ENCODE measurements at regions not wholly inside any gene's neighbourhood (a gene's known extent, or its start where the extent isn't known, plus 50 kb on each side); places are given as distances from the start of the nearest gene placed in this dataset.

GRCh38 chr9:29802454-29802853 lies 2229.2 kb upstream of the C9orf72 start:
- in situ Hi-C loops (cut with MboI; ENCODE audit: low sequenced_read_pairs): no loop called here
- H3K4me3 ChIP-seq: no peak overlapping the region
- H3K9me3 ChIP-seq: no peaks in the 10 kb centered on the region
- peaks cover 4% of the 10 kb centered on the region for H3K4me1 ChIP-seq
- H3K36me3 ChIP-seq (replicated peaks): no peaks in the 10 kb centered on the region
- no peak for DNase-seq (ENCODE audit: low spot score in 2 of 2)
- H3K27me3 ChIP-seq (ENCODE audit: low read depth): no peaks in the 10 kb centered on the region

DNA sequence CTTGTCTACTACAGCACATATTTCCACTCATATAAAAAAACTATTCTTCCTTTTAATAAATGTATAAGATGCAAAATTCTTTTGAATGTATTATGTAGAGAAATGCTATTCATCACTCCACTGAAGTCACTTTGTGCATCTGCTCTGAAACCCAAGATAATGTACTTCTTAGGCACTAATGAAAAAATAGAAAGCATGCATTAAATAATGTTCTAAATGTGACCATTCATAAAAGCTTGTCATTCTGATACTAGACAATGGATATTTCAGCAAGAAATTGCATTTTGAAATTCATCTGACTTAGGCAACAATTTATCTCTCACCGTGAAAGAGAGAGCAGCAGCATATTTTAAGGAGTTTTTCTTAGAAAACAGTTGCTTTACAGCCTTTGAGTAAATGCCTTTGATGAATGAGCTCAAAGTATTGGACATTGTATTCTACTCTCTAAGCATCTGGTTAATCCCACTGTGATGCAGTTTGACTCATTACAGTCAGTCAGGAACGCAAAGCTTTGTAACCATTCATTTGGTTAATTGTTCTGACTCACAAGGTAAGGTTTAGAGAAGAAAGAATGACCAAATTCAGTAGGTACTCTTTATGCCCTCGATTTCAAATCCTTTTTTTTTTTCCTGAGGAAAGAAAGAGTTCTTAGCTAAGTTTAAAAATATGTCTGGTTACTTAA lies 2233.8 kb upstream of the C9orf72 start:
- Histone ChIP-seq H3K36me3 (replicated peaks) (no peaks in the 10 kb centered on the region), H3K4me1 (peaks cover 9% of the 10 kb centered on the region), H3K9me3 (0 out of 2 replicates have a peak, but pooled peaks cover 4% of the 10 kb centered on the region), H3K4me3 (no peak overlapping the region), H3K27me3 (ENCODE audit: low read depth) (no peaks in the 10 kb centered on the region)
- peak in 1 of 2 experiments; percentile 73 for DNase-seq (ENCODE audit: low spot score in 2 of 2)
- in situ Hi-C loops (cut with MboI; ENCODE audit: low sequenced_read_pairs): no loop called here

GRCh38 chr9:29816954-29817703 lies 2243.8 kb upstream of the C9orf72 start:
- no peaks in the 10 kb centered on the region for H3K9me3 ChIP-seq
- H3K27me3 ChIP-seq (ENCODE audit: low read depth): no peaks in the 10 kb centered on the region
- H3K36me3 ChIP-seq (replicated peaks): no peaks in the 10 kb centered on the region
- H3K4me1 ChIP-seq: no peaks in the 10 kb centered on the region
- no peak for DNase-seq (ENCODE audit: low spot score in 2 of 2)
- no peak overlapping the region for H3K4me3 ChIP-seq
- in situ Hi-C loops (cut with MboI; ENCODE audit: low sequenced_read_pairs): no loop called here

DNA sequence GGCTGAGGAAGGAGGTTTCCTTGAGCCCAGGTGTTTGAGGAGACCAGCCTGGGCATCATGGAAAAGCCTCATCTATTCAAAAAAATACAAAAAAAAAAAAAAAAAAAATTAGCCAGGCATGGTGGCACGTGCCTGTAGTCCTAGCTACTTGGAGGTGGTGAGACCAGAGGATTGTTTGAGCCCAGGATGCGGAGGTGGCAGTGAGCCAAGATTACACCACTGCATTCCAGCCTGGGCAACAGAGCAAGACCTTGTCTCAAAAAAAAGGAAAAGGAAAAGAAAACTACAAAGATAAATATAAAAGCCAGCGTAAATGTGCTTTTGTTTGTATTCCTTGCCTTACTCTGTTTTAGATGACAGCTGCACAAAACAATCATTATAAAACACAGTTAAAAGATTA lies 2249.2 kb upstream of the C9orf72 start:
- Histone ChIP-seq H3K36me3 (replicated peaks) (no peaks in the 10 kb centered on the region), H3K27me3 (ENCODE audit: low read depth) (no peaks in the 10 kb centered on the region), H3K9me3 (no peaks in the 10 kb centered on the region), H3K4me3 (no peak overlapping the region), H3K4me1 (no peaks in the 10 kb centered on the region)
- in situ Hi-C loops (cut with MboI; ENCODE audit: low sequenced_read_pairs): no loop called here
- no peak for DNase-seq (ENCODE audit: low spot score in 2 of 2)

GRCh38 chr9:29826421-29826820 lies 2253.1 kb upstream of the C9orf72 start:
- H3K9me3 ChIP-seq: no peaks in the 10 kb centered on the region
- DNase-seq (ENCODE audit: low spot score in 2 of 2): no peak
- H3K4me3 ChIP-seq: no peak overlapping the region
- no peaks in the 10 kb centered on the region for H3K4me1 ChIP-seq
- in situ Hi-C loops (cut with MboI; ENCODE audit: low sequenced_read_pairs): no loop called here
- H3K36me3 ChIP-seq (replicated peaks): no peaks in the 10 kb centered on the region
- no peaks in the 10 kb centered on the region for H3K27me3 ChIP-seq (ENCODE audit: low read depth)

DNA sequence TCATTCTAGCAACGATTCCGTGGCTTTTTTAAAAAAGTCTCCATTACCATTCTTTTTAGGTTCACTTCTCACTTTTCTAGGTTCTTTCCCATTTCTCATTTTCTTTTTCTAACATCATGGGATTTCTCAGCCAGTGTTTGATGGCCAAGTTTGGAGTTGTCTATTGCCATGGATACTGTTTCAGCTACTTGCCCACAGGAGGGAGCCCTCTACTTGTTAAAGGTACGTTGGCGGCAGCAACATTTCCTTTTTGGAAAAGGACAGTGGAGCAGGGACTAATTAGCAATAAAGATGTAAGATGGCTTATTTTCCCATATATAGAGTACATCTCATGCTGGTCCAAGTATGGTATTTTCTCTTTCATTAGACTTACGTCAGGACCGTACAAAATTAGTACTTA lies 2257.5 kb upstream of the C9orf72 start:
- no peaks in the 10 kb centered on the region for H3K36me3 ChIP-seq (replicated peaks)
- H3K9me3 ChIP-seq: no peaks in the 10 kb centered on the region
- H3K4me3 ChIP-seq: no peak overlapping the region
- no peaks in the 10 kb centered on the region for H3K4me1 ChIP-seq
- DNase-seq (ENCODE audit: low spot score in 2 of 2): peak; percentile 64 to 69
- H3K27me3 ChIP-seq (ENCODE audit: low read depth): no peaks in the 10 kb centered on the region
- in situ Hi-C loops (cut with MboI; ENCODE audit: low sequenced_read_pairs): no loop called here

GRCh38 chr9:29838491-29839020 lies 2265.3 kb upstream of the C9orf72 start:
- no peaks in the 10 kb centered on the region for H3K27me3 ChIP-seq (ENCODE audit: low read depth)
- no peak for DNase-seq (ENCODE audit: low spot score in 2 of 2)
- no peaks in the 10 kb centered on the region for H3K36me3 ChIP-seq (replicated peaks)
- no peaks in the 10 kb centered on the region for H3K9me3 ChIP-seq
- in situ Hi-C loops (cut with MboI; ENCODE audit: low sequenced_read_pairs): no loop called here
- no peak overlapping the region for H3K4me3 ChIP-seq
- no peaks in the 10 kb centered on the region for H3K4me1 ChIP-seq

- in situ Hi-C loops (cut with MboI; ENCODE audit: low sequenced_read_pairs): no loop called here
- H3K36me3 ChIP-seq (replicated peaks): no peaks in the 10 kb centered on the region
- H3K9me3 ChIP-seq: no peaks in the 10 kb centered on the region
- H3K4me3 ChIP-seq: no peak overlapping the region
- no peaks in the 10 kb centered on the region for H3K4me1 ChIP-seq
- DNase-seq (ENCODE audit: low spot score in 2 of 2): no peak
- no peaks in the 10 kb centered on the region for H3K27me3 ChIP-seq (ENCODE audit: low read depth)
Observed at GRCh38 chr9:29844251-29844650, 2271.0 kb upstream of the C9orf72 start.

DNA sequence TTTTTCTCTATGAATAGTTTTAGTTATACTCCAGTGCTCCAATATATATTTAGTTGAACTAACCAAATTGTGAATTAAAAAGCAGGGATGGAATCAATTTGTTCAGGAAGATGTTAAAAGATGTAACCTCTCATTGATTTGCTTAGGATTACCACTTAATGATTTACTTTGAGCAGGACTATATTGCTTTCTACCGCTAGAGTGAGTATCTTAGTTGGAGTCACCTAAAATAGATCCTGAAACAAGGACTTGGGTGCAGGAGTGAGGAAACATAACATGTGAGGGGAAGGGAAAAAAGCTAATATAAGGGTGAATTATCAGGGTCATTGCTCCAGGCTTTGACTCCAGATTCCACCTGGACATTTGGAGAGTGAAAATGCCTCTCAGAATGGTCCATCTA lies 2277.4 kb upstream of the C9orf72 start:
- no peak for DNase-seq (ENCODE audit: low spot score in 2 of 2)
- in situ Hi-C loops (cut with MboI; ENCODE audit: low sequenced_read_pairs): no loop called here

GRCh38 chr9:29861803-29862202 lies 2288.5 kb upstream of the C9orf72 start:
- no peaks in the 10 kb centered on the region for H3K9me3 ChIP-seq
- no peak for DNase-seq (ENCODE audit: low spot score in 2 of 2)
- no peak overlapping the region for H3K4me3 ChIP-seq
- no peaks in the 10 kb centered on the region for H3K36me3 ChIP-seq (replicated peaks)
- no peaks in the 10 kb centered on the region for H3K4me1 ChIP-seq
- H3K27me3 ChIP-seq (ENCODE audit: low read depth): no peaks in the 10 kb centered on the region
- in situ Hi-C loops (cut with MboI; ENCODE audit: low sequenced_read_pairs): no loop called here

More for the DNA sequence above, 2277.4 kb upstream of the C9orf72 start:
- no peaks in the 10 kb centered on the region for H3K27me3 ChIP-seq (ENCODE audit: low read depth)
- H3K4me3 ChIP-seq: no peak overlapping the region
- no peaks in the 10 kb centered on the region for H3K9me3 ChIP-seq
- H3K36me3 ChIP-seq (replicated peaks): no peaks in the 10 kb centered on the region
- no peaks in the 10 kb centered on the region for H3K4me1 ChIP-seq

GRCh38 chr9:29865764-29866313 lies 2292.6 kb upstream of the C9orf72 start:
- Histone ChIP-seq H3K4me1 (no peaks in the 10 kb centered on the region), H3K36me3 (replicated peaks) (no peaks in the 10 kb centered on the region), H3K4me3 (no peak overlapping the region), H3K9me3 (no peaks in the 10 kb centered on the region), H3K27me3 (ENCODE audit: low read depth) (no peaks in the 10 kb centered on the region)
- in situ Hi-C loops (cut with MboI; ENCODE audit: low sequenced_read_pairs): no loop called here
- DNase-seq (ENCODE audit: low spot score in 2 of 2): no peak

- Histone ChIP-seq H3K4me1 (no peaks in the 10 kb centered on the region), H3K36me3 (replicated peaks) (no peaks in the 10 kb centered on the region), H3K9me3 (no peaks in the 10 kb centered on the region), H3K4me3 (no peak overlapping the region), H3K27me3 (ENCODE audit: low read depth) (no peaks in the 10 kb centered on the region)
- no peak for DNase-seq (ENCODE audit: low spot score in 2 of 2)
- in situ Hi-C loops (cut with MboI; ENCODE audit: low sequenced_read_pairs): no loop called here
Observed at GRCh38 chr9:29866556-29866955, 2293.3 kb upstream of the C9orf72 start.

DNA sequence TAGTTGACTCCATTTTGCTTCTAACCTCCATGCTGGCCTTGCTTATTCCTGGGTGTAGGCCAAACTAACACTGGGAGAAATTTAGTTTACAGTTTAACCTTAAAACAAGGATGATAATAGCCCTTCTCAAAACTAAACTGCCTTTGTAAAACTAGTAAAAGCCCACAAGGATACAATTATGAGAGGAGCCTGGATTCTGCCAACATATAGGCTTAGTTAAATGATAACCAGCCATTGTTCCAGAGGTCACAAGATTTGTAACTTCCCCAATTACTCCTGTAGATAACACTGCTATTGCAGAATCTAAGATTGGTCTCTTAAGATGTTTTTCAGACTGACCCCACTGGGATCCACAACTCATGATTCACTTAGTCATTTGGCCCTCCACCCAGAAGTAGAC lies 2300.3 kb upstream of the C9orf72 start:
- Histone ChIP-seq H3K27me3 (ENCODE audit: low read depth) (no peaks in the 10 kb centered on the region), H3K4me1 (peaks cover 6% of the 10 kb centered on the region; the same call in 1 of the 2 replicates), H3K36me3 (replicated peaks) (no peaks in the 10 kb centered on the region), H3K4me3 (no peak overlapping the region), H3K9me3 (no peaks in the 10 kb centered on the region)
- DNase-seq (ENCODE audit: low spot score in 2 of 2): no peak
- in situ Hi-C loops (cut with MboI; ENCODE audit: low sequenced_read_pairs): no loop called here

- no peaks in the 10 kb centered on the region for H3K36me3 ChIP-seq (replicated peaks)
- H3K27me3 ChIP-seq (ENCODE audit: low read depth): no peaks in the 10 kb centered on the region; the same call in 1 of the 2 replicates
- no peaks in the 10 kb centered on the region for H3K9me3 ChIP-seq
- peak in 1 of 2 experiments; percentile 92 for DNase-seq (ENCODE audit: low spot score in 2 of 2)
- peaks cover 6% of the 10 kb centered on the region; the same call in 1 of the 2 replicates for H3K4me1 ChIP-seq
- in situ Hi-C loops (cut with MboI; ENCODE audit: low sequenced_read_pairs): no loop called here
- H3K4me3 ChIP-seq: no peak overlapping the region
Observed at GRCh38 chr9:29875547-29875946, 2302.3 kb upstream of the C9orf72 start.

Measured in HAP-1 (cell line).